ENCODE measurements at regions not wholly inside any gene's neighbourhood (a gene's known extent, or its start where the extent isn't known, plus 50 kb on each side); places are given as distances from the start of the nearest gene placed in this dataset.

GRCh38 chr18:77339623-77340022 is 90.0 kb downstream of the GALR1 start:
- DNase-seq = no peak
- ATAC-seq = no peak
- Histone ChIP-seq H3K27me3 (peaks cover 0 to 22% (median 0%) of the 10 kb centered on the region in 9 donors), H3K27ac (no peak overlapping the region), H3K9me3 (no peaks in the 10 kb centered on the region), H3K4me1 (peaks cover 0 to 5% (median 0%) of the 10 kb centered on the region in 12 donors), H3K36me3 (no peaks in the 10 kb centered on the region), H3K4me3 (no peak overlapping the region)
- intact Hi-C loops (cut with DNase I) = no loop called here
- 77 to 96% (median 83%) methylated on average over 5 to 7 of the region's 7 CpGs for WGBS, 4 donors
- TF ChIP-seq POLR2A (IDR thresholded peaks at IDR 0.05) = no peak
- no peak for TF ChIP-seq CTCF (IDR thresholded peaks at IDR 0.05)

- no peaks in the 10 kb centered on the region for H3K9me3 ChIP-seq
- no peaks in the 10 kb centered on the region for H3K36me3 ChIP-seq
- H3K4me3 ChIP-seq = no peak overlapping the region
- 70 to 81% (median 80%) methylated on average over 5 to 7 of the region's 7 CpGs for WGBS, 4 donors
- peaks cover 0 to 5% (median 0%) of the 10 kb centered on the region in 12 donors for H3K4me1 ChIP-seq
- TF ChIP-seq CTCF (IDR thresholded peaks at IDR 0.05) (no peak), POLR2A (IDR thresholded peaks at IDR 0.05) (no peak)
- no peak overlapping the region for H3K27ac ChIP-seq
- intact Hi-C loops (cut with DNase I) = no loop called here
- peaks cover 0 to 17% (median 0%) of the 10 kb centered on the region in 9 donors for H3K27me3 ChIP-seq
- no peak for ATAC-seq
- no peak for DNase-seq
These were observed 91.2 kb downstream of the GALR1 start for GRCh38 chr18:77340815-77341214.

- H3K9me3 ChIP-seq = no peaks in the 10 kb centered on the region
These were observed 92.1 kb downstream of the GALR1 start for GRCh38 chr18:77341527-77342325.

More at GRCh38 chr18:77341527-77342325, 92.1 kb downstream of the GALR1 start:
- Histone ChIP-seq H3K27me3 (peaks cover 0 to 14% (median 0%) of the 10 kb centered on the region in 9 donors), H3K36me3 (no peaks in the 10 kb centered on the region), H3K4me3 (no peak overlapping the region), H3K4me1 (peaks cover 0 to 5% (median 0%) of the 10 kb centered on the region in 12 donors), H3K27ac (no peak overlapping the region)
- intact Hi-C loops (cut with DNase I) = no loop called here
- 83 to 88% (median 84%) methylated on average over 17 of the region's 17 CpGs for WGBS, 4 donors
- DNase-seq (no peak), ATAC-seq (no peak)
- no peak for TF ChIP-seq CTCF (IDR thresholded peaks at IDR 0.05)
- no peak for TF ChIP-seq POLR2A (IDR thresholded peaks at IDR 0.05)

Data from heart left ventricle (tissue), 16 donors.